ENCODE measurements at regions not wholly inside any gene's neighbourhood (a gene's known extent, or its start where the extent isn't known, plus 50 kb on each side); places are given as distances from the start of the nearest gene placed in this dataset.

- intact Hi-C loops (cut with micrococcal nuclease; ENCODE audit: unreplicated experiment): no loop called here
- Histone ChIP-seq H3K36me3 (ENCODE audit: control insufficient read depth in 2 of 2, insufficient read depth in 2 of 2, low read length in 1 of 2) (no peaks in the 10 kb centered on the region), H3K4me1 (ENCODE audit: control insufficient read depth, insufficient read depth, low read length) (no peaks in the 10 kb centered on the region), H3K9ac (ENCODE audit: control insufficient read depth, insufficient read depth, low read length) (no peak overlapping the region), H3K27ac (ENCODE audit: control insufficient read depth, insufficient read depth) (no peak overlapping the region), H3K27me3 (replicated peaks in 1 of 2; ENCODE audit: control insufficient read depth in 2 of 2, insufficient read depth in 2 of 2, low read length in 1 of 2) (no peaks in the 10 kb centered on the region), H3K4me3 (no peak overlapping the region), H3K79me2 (ENCODE audit: control insufficient read depth, insufficient read depth, low read length) (no peaks in the 10 kb centered on the region), H2AFZ (ENCODE audit: control insufficient read depth, low read depth, low read length) (no peak overlapping the region), H3K4me2 (ENCODE audit: control insufficient read depth, insufficient read depth) (no peak overlapping the region), H3K9me3 (replicated peaks; ENCODE audit: control insufficient read depth, insufficient read depth, low read length) (no peaks in the 10 kb centered on the region), H4K20me1 (ENCODE audit: control insufficient read depth, insufficient read depth) (no peaks in the 10 kb centered on the region)
- no peak for TF ChIP-seq RB1 (IDR thresholded peaks at IDR 0.05; ENCODE audit: borderline replicate concordance)
- TF ChIP-seq CREB1 (IDR thresholded peaks at IDR 0.05; ENCODE audit: low read depth): no peak
- TF ChIP-seq IRF4 (IDR thresholded peaks at IDR 0.05; ENCODE audit: low read depth, low read length): no peak
- no peak for TF ChIP-seq E4F1 (IDR thresholded peaks at IDR 0.05; ENCODE audit: borderline replicate concordance, partially characterized antibody)
- TF ChIP-seq ZNF24 (IDR thresholded peaks at IDR 0.05): no peak
- no peak for FAIRE-seq
- ChIA-PET RAD21 (ENCODE audit: unreplicated experiment) (no interaction called here), SMC1A (ENCODE audit: uncharacterized antibody, unreplicated experiment) (interaction anchor here (1.2 kb wide), 1 partner anchor 35 kb away, joined by 3 read pairs; no protein-coding TSS in a partner anchor), POLR2A (no interaction called here), CTCF (no interaction called here)
- in situ Hi-C loops (cut with MboI): no loop called here
- no peak for DNase-seq (ENCODE audit: low read depth, low spot score)
- BruUV-seq (replicated peaks): no TSS peak
- WGBS (ENCODE audit: insufficient coverage, insufficient replicate concordance, low lambda C conversion rate, missing lambda C conversion rate): 3% methylated on average over 9 of the region's 9 CpGs
- ATAC-seq: no peak
Measured at GRCh38 chr10:126783806-126784557, 113.5 kb upstream of the C10orf90 start.

- Histone ChIP-seq H3K27me3 (replicated peaks in 1 of 2; ENCODE audit: control insufficient read depth in 2 of 2, insufficient read depth in 2 of 2, low read length in 1 of 2) (no peaks in the 10 kb centered on the region), H3K4me1 (ENCODE audit: control insufficient read depth, insufficient read depth, low read length) (no peaks in the 10 kb centered on the region), H3K36me3 (ENCODE audit: control insufficient read depth in 2 of 2, insufficient read depth in 2 of 2, low read length in 1 of 2) (no peaks in the 10 kb centered on the region), H3K9ac (ENCODE audit: control insufficient read depth, insufficient read depth, low read length) (no peak overlapping the region), H3K79me2 (ENCODE audit: control insufficient read depth, insufficient read depth, low read length) (no peaks in the 10 kb centered on the region), H2AFZ (ENCODE audit: control insufficient read depth, low read depth, low read length) (no peak overlapping the region), H4K20me1 (ENCODE audit: control insufficient read depth, insufficient read depth) (no peaks in the 10 kb centered on the region), H3K27ac (ENCODE audit: control insufficient read depth, insufficient read depth) (no peak overlapping the region), H3K9me3 (replicated peaks; ENCODE audit: control insufficient read depth, insufficient read depth, low read length) (no peaks in the 10 kb centered on the region), H3K4me2 (ENCODE audit: control insufficient read depth, insufficient read depth) (no peak overlapping the region), H3K4me3 (no peak overlapping the region)
- DNase-seq (ENCODE audit: low read depth, low spot score) (no peak), FAIRE-seq (no peak), ATAC-seq (no peak)
- intact Hi-C loops (cut with micrococcal nuclease; ENCODE audit: unreplicated experiment): no loop called here
- CTCF ChIA-PET: no interaction called here
- in situ Hi-C loops (cut with MboI): no loop called here
- POLR2A ChIA-PET: no interaction called here
- BruUV-seq (replicated peaks): no TSS peak
- RAD21 ChIA-PET (ENCODE audit: unreplicated experiment): no interaction called here
- WGBS (ENCODE audit: insufficient coverage, insufficient replicate concordance, low lambda C conversion rate, missing lambda C conversion rate): 24% methylated on average over 3 of the region's 3 CpGs
- SMC1A ChIA-PET (ENCODE audit: uncharacterized antibody, unreplicated experiment): no interaction called here
- TF ChIP-seq GABPA (IDR thresholded peaks at IDR 0.05; ENCODE audit: low read depth) (no peak), SUZ12 (IDR thresholded peaks at IDR 0.05; ENCODE audit: unreplicated experiment) (no peak), PBX3 (IDR thresholded peaks at IDR 0.05; ENCODE audit: insufficient replicate concordance, low read depth, low read length) (no peak), ZSCAN29 (IDR thresholded peaks at IDR 0.05) (no peak), IKZF1 (conservative IDR thresholded peaks at IDR 0.05) (no peak)
Measured at GRCh38 chr10:126787201-126787600, 116.7 kb upstream of the C10orf90 start.

All from GM12878 (cell line).